GM12878 (cell line): ENCODE measurements at regions not wholly inside any gene's neighbourhood (a gene's known extent, or its start where the extent isn't known, plus 50 kb on each side); places are given as distances from the start of the nearest gene placed in this dataset.

ENCODE experiments used
- CBX3 ChIP-seq: fragments of 200-600 bp; sonication (generic); IDR thresholded peaks from 2 replicates; pipeline ENCODE4 v1.6.1; 2016; ENCODE audit warnings: low read depth, borderline replicate concordance
- CHD1 ChIP-seq: IDR thresholded peaks from 2 replicates; pipeline ENCODE4 v1.6.1; 2012; ENCODE audit warnings: low read depth, low read length, improper control_type of control experiment
- HDGF ChIP-seq: fragments of 450-650 bp; IDR thresholded peaks from 2 replicates; pipeline ENCODE4 v1.6.1; 2016; ENCODE audit warnings: antibody characterized with exemption
- YY1 ChIP-seq: IDR thresholded peaks from 2 replicates; pipeline ENCODE4 v1.6.1; 2011; ENCODE audit warnings: low read depth, mild to moderate bottlenecking, low read length
- TF ChIP-seq, protein P1 (sequence below), 3 experiments: IDR thresholded peaks in 2 of 3; conservative IDR thresholded peaks in 1 of 3; 2 replicates each; pipeline ENCODE4 v1.5.1; 2011; ENCODE audit warnings: low read depth in 3 of 3, low read length in 3 of 3, mild to moderate bottlenecking in 3 of 3, control low read depth in 2 of 3, moderate library complexity in 2 of 3, inconsistent platforms in 1 of 3, mixed read lengths in 1 of 3; ENCODE audit not compliant: control insufficient read depth in 2 of 3, insufficient read depth in 1 of 3; ENCODE audit errors: extremely low read depth in 1 of 3
- TF ChIP-seq, protein P2 (sequence below): IDR thresholded peaks from 2 replicates; pipeline ENCODE4 v1.6.1; 2012; ENCODE audit warnings: low read depth, low read length, improper control_type of control experiment

DNA sequence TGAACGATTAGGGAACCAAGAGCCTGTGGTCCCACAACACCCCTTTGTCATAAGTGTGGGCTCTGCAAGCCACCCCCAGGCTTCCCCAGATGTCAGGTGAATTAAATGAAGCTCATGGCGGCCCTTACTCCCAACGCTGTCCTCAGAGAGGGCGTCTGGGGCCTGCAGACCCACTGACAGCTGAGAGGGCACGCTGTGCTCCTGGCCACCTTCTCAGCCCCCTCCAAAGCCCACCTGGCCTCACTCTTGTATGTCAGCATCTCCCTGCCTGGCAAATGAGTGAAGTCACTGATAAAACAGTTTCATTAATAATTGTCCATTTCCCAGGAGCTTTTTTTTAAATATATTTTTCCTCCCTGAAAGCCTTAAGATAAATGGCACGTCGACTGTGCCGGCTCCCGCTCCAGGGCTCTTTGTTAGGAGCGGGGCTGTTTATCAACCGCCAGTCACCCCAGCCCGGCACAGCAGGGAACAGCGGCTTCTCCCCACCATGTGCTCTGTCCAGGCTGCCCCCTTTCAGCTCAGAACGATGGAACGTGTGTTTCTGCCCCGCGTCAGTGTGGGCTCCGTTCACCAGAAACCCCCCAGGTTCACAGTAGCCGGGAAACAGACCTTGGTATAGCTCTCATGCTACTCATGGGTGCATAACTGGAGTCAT is 94.7 kb upstream of the SFSWAP start:
- no peak for TF ChIP-seq HDGF
- TF ChIP-seq YY1, result no peak
- TF ChIP-seq, protein P1, sequence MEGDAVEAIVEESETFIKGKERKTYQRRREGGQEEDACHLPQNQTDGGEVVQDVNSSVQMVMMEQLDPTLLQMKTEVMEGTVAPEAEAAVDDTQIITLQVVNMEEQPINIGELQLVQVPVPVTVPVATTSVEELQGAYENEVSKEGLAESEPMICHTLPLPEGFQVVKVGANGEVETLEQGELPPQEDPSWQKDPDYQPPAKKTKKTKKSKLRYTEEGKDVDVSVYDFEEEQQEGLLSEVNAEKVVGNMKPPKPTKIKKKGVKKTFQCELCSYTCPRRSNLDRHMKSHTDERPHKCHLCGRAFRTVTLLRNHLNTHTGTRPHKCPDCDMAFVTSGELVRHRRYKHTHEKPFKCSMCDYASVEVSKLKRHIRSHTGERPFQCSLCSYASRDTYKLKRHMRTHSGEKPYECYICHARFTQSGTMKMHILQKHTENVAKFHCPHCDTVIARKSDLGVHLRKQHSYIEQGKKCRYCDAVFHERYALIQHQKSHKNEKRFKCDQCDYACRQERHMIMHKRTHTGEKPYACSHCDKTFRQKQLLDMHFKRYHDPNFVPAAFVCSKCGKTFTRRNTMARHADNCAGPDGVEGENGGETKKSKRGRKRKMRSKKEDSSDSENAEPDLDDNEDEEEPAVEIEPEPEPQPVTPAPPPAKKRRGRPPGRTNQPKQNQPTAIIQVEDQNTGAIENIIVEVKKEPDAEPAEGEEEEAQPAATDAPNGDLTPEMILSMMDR (IDR thresholded peaks at IDR 0.05 in 2 of 3, conservative IDR thresholded peaks at IDR 0.05 in 1 of 3; ENCODE audit: control insufficient read depth in 2 of 3, extremely low read depth in 1 of 3, insufficient read depth in 1 of 3, low read depth in 3 of 3, low read length in 3 of 3), result no peak
- TF ChIP-seq, protein P2, sequence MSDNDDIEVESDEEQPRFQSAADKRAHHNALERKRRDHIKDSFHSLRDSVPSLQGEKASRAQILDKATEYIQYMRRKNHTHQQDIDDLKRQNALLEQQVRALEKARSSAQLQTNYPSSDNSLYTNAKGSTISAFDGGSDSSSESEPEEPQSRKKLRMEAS, result no peak
- TF ChIP-seq CHD1, result no peak
- no peak for TF ChIP-seq CBX3
